ENCODE measurements at regions not wholly inside any gene's neighbourhood (a gene's known extent, or its start where the extent isn't known, plus 50 kb on each side); places are given as distances from the start of the nearest gene placed in this dataset.
A peak's percentile ranks its signal among the peaks of the same experiment; 100 is the strongest.
"Not testable (repeated sequence)": the region's sequence is repeated elsewhere in the genome, so short reads cannot be mapped to it uniquely, and the experiment has no call there.

GRCh38 chr22:48919851-48920589 lies 907.7 kb downstream of the BRD1 start:
- H3K9me3 ChIP-seq (ENCODE audit: low read length), result peaks cover 6% of the 10 kb centered on the region
- H3K4me3 ChIP-seq (ENCODE audit: low read length), result no peak overlapping the region
- H3K36me3 ChIP-seq (ENCODE audit: insufficient read depth, low read length), result no peaks in the 10 kb centered on the region
- H3K27me3 ChIP-seq (ENCODE audit: insufficient read depth, low read length), result no peaks in the 10 kb centered on the region
- no peak overlapping the region for H2AFZ ChIP-seq (ENCODE audit: low read depth, low read length)
- H3K4me1 ChIP-seq (ENCODE audit: insufficient read depth, low read length), result peaks cover 25% of the 10 kb centered on the region

DNA sequence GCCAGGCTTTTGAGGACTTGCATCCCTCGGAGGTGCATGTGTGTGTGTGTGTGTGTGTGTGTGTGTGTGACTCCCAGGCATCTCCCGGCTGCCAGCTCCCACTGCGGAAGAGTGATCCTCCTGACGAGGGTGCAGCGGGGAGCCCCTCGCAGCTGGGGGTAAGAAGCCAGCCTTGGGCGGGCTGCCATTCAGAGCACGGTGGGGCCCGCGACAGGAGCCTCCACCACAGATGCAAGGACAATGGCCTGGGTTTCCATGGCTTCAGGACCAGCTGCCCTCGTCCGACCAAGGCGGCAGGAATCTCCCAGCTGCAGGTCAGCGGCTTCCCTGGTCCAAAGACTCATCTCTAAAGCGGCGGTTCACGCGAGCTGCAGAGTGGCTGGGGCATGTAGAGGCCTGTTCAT lies 908.5 kb downstream of the BRD1 start:
- Histone ChIP-seq H3K9me3 (ENCODE audit: low read length) (peaks cover 6% of the 10 kb centered on the region), H3K4me1 (ENCODE audit: insufficient read depth, low read length) (peaks cover 25% of the 10 kb centered on the region), H3K4me3 (ENCODE audit: low read length) (no peak overlapping the region), H3K27me3 (ENCODE audit: insufficient read depth, low read length) (no peaks in the 10 kb centered on the region), H2AFZ (ENCODE audit: low read depth, low read length) (peak overlapping the region; percentile 37), H3K36me3 (ENCODE audit: insufficient read depth, low read length) (no peaks in the 10 kb centered on the region)

GRCh38 chr22:48918585-48919186 lies 909.0 kb downstream of the BRD1 start:
- peak overlapping the region; percentile 37 for H2AFZ ChIP-seq (ENCODE audit: low read depth, low read length)
- no peak overlapping the region for H3K4me3 ChIP-seq (ENCODE audit: low read length)
- H3K27me3 ChIP-seq (ENCODE audit: insufficient read depth, low read length), result no peaks in the 10 kb centered on the region
- H3K9me3 ChIP-seq (ENCODE audit: low read length), result peaks cover 6% of the 10 kb centered on the region
- H3K36me3 ChIP-seq (ENCODE audit: insufficient read depth, low read length), result no peaks in the 10 kb centered on the region
- H3K4me1 ChIP-seq (ENCODE audit: insufficient read depth, low read length), result peaks cover 25% of the 10 kb centered on the region

DNA sequence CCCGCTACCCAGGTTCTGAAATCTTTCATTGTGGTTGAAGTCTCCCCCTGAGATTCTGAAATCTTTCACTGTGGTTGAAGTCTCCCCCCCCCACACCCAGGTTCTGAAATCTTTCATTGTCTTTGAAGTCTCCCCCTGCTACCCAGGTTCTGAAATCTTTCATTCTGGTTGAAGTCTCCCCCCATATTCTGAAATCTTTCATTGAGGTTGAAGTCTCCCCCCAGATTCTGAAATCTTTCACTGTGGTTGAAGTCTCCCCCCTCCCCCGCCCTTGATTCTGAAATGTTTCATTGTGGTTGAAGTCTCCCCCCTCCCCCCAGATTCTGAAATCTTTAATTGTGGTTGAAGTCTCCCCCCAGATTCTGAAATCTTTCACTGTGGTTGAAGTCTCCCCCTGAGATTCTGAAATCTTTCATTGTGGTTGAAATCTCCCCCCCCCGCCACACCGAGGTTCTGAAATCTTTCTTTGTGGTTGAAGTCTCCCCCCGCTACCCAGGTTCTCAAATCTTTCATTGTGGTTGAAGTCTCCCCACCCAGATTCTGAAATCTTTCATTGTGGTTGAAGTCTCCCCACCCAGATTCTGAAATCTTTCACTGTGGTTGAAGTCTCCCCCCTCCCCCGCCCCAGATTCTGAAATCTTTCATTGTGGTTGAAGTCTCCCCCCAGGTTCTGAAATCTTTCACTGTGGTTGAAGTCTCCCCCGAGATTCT lies 915.2 kb downstream of the BRD1 start:
- H3K4me3 ChIP-seq (ENCODE audit: low read length); H3K4me1 ChIP-seq (ENCODE audit: insufficient read depth, low read length); H3K36me3 ChIP-seq (ENCODE audit: insufficient read depth, low read length); H3K27me3 ChIP-seq (ENCODE audit: insufficient read depth, low read length); H3K9me3 ChIP-seq (ENCODE audit: low read length); H2AFZ ChIP-seq (ENCODE audit: low read depth, low read length): not testable (repeated sequence)

- H3K4me3 ChIP-seq (ENCODE audit: low read length); H3K27me3 ChIP-seq (ENCODE audit: insufficient read depth, low read length); H3K36me3 ChIP-seq (ENCODE audit: insufficient read depth, low read length); H3K9me3 ChIP-seq (ENCODE audit: low read length); H2AFZ ChIP-seq (ENCODE audit: low read depth, low read length); H3K4me1 ChIP-seq (ENCODE audit: insufficient read depth, low read length): not testable (repeated sequence)
Observed at GRCh38 chr22:48911647-48912046, 916.0 kb downstream of the BRD1 start.

DNA sequence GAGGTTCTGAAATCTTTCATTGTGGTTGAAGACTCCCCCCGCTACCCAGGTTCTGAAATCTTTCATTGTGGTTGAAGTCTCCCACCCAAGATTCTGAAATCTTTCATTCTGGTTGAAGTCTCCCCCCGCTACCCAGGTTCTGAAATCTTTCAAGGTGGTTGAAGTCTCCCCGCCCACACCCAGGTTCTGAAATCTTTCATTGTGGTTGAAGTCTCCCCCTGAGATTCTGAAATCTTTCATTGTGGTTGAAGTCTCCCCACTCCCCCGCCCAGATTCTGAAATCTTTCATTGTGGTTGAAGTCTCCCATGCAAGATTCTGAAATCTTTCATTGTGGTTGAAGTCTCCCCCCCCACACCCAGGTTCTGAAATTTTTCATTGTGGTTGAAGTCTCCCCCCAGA lies 916.6 kb downstream of the BRD1 start:
- H3K9me3 ChIP-seq (ENCODE audit: low read length); H3K27me3 ChIP-seq (ENCODE audit: insufficient read depth, low read length); H3K36me3 ChIP-seq (ENCODE audit: insufficient read depth, low read length); H2AFZ ChIP-seq (ENCODE audit: low read depth, low read length); H3K4me1 ChIP-seq (ENCODE audit: insufficient read depth, low read length); H3K4me3 ChIP-seq (ENCODE audit: low read length): not testable (repeated sequence)

GRCh38 chr22:48908547-48908946 lies 919.1 kb downstream of the BRD1 start:
- no peak overlapping the region for H3K4me3 ChIP-seq (ENCODE audit: low read length)
- H2AFZ ChIP-seq (ENCODE audit: low read depth, low read length), result no peak overlapping the region
- no peaks in the 10 kb centered on the region for H3K9me3 ChIP-seq (ENCODE audit: low read length)
- H3K4me1 ChIP-seq (ENCODE audit: insufficient read depth, low read length), result no peaks in the 10 kb centered on the region
- H3K36me3 ChIP-seq (ENCODE audit: insufficient read depth, low read length), result no peaks in the 10 kb centered on the region
- H3K27me3 ChIP-seq (ENCODE audit: insufficient read depth, low read length), result no peaks in the 10 kb centered on the region

DNA sequence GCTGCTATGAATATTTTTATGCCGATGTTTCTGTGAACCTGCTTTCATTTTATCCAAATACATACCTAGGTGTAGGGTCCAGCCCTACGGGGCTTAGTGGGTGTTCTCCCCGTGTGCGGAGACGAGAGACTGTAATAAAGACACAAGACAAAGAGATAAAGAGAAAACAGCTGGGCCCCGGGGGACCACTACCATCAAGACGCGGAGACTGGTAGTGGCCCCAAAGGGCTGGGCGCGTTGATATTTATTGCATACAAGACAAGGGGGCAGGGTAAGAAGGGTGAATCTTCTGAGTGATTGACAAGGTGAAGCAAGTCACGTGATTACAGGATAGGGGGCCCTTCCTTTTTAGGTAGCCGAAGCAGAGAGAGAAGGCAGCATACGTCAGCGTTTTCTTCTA lies 920.1 kb downstream of the BRD1 start:
- Histone ChIP-seq H3K27me3 (ENCODE audit: insufficient read depth, low read length) (no peaks in the 10 kb centered on the region), H2AFZ (ENCODE audit: low read depth, low read length) (no peak overlapping the region), H3K4me3 (ENCODE audit: low read length) (no peak overlapping the region), H3K9me3 (ENCODE audit: low read length) (no peaks in the 10 kb centered on the region), H3K36me3 (ENCODE audit: insufficient read depth, low read length) (no peaks in the 10 kb centered on the region), H3K4me1 (ENCODE audit: insufficient read depth, low read length) (no peaks in the 10 kb centered on the region)

DNA sequence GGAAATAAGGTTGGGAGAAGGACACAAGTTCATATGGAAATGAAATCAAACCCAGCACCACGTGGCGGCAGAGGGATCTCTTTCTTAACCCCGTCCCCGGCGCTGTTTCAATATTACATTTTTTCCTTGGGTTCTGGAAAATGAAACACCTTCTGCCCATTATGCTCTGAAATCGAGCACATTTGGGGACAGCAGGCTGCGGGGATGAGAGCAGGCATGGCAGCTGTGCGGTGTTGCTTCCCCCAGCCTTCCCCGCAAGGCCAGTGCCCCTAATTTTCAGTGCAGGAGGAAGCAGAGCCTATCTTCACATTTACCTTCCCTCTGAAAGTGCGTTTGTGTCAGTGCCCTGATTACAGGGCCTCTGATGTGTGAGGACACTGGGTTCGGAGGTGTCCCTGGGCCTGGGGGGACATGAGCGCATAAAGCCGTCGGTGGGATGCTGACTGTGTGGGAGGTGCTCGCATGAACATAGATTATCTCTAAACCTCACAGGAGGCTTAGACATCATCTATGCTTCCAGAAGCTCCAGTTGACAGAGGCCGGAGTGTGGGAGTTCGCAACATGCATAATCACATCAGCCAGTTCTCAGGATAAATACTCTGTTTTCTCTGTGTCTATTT lies 921.3 kb downstream of the BRD1 start:
- H3K4me1 ChIP-seq (ENCODE audit: insufficient read depth, low read length), result no peaks in the 10 kb centered on the region
- H3K36me3 ChIP-seq (ENCODE audit: insufficient read depth, low read length), result no peaks in the 10 kb centered on the region
- no peak overlapping the region for H3K4me3 ChIP-seq (ENCODE audit: low read length)
- no peak overlapping the region for H2AFZ ChIP-seq (ENCODE audit: low read depth, low read length)
- H3K27me3 ChIP-seq (ENCODE audit: insufficient read depth, low read length), result no peaks in the 10 kb centered on the region
- H3K9me3 ChIP-seq (ENCODE audit: low read length), result no peaks in the 10 kb centered on the region

- Histone ChIP-seq H2AFZ (ENCODE audit: low read depth, low read length) (no peak overlapping the region), H3K27me3 (ENCODE audit: insufficient read depth, low read length) (no peaks in the 10 kb centered on the region), H3K4me1 (ENCODE audit: insufficient read depth, low read length) (no peaks in the 10 kb centered on the region), H3K9me3 (ENCODE audit: low read length) (no peaks in the 10 kb centered on the region), H3K4me3 (ENCODE audit: low read length) (no peak overlapping the region), H3K36me3 (ENCODE audit: insufficient read depth, low read length) (no peaks in the 10 kb centered on the region)
Observed at GRCh38 chr22:48905206-48905975, 922.3 kb downstream of the BRD1 start.

DNA sequence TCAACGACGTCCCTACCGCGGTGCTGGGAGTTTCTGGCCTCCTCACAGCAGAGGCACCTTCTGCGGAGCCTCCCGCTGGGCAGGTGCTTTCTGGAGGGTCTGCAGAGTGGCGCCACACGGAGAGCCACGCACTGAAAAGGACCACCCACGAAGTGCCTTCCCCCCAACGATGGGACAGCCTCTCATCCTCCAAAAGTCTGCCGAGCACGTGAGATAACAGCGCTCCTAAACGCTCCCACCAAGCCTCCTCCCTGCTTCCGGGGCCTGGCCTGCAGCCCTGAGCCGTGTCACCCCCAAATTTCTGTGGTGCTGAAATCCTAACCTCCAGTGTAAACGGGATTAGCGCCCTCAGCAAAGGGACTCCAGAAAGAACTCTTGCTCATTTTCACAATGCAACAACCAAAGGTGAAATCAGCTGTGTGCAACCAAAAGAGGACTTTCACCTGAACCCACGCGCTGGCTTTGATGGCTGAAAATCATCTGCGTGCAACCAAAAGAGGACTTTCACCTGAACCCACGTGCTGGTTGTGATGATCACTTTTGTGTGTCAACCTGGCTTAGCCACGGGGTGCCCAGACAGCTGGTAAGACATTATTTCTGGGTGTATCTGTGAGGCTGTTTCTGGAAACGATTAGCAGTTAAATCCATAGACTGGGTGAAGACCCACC lies 924.6 kb downstream of the BRD1 start:
- H2AFZ ChIP-seq (ENCODE audit: low read depth, low read length), result no peak overlapping the region
- no peak overlapping the region for H3K4me3 ChIP-seq (ENCODE audit: low read length)
- H3K27me3 ChIP-seq (ENCODE audit: insufficient read depth, low read length), result no peaks in the 10 kb centered on the region
- H3K9me3 ChIP-seq (ENCODE audit: low read length), result no peaks in the 10 kb centered on the region
- no peaks in the 10 kb centered on the region for H3K4me1 ChIP-seq (ENCODE audit: insufficient read depth, low read length)
- H3K36me3 ChIP-seq (ENCODE audit: insufficient read depth, low read length), result no peaks in the 10 kb centered on the region

DNA sequence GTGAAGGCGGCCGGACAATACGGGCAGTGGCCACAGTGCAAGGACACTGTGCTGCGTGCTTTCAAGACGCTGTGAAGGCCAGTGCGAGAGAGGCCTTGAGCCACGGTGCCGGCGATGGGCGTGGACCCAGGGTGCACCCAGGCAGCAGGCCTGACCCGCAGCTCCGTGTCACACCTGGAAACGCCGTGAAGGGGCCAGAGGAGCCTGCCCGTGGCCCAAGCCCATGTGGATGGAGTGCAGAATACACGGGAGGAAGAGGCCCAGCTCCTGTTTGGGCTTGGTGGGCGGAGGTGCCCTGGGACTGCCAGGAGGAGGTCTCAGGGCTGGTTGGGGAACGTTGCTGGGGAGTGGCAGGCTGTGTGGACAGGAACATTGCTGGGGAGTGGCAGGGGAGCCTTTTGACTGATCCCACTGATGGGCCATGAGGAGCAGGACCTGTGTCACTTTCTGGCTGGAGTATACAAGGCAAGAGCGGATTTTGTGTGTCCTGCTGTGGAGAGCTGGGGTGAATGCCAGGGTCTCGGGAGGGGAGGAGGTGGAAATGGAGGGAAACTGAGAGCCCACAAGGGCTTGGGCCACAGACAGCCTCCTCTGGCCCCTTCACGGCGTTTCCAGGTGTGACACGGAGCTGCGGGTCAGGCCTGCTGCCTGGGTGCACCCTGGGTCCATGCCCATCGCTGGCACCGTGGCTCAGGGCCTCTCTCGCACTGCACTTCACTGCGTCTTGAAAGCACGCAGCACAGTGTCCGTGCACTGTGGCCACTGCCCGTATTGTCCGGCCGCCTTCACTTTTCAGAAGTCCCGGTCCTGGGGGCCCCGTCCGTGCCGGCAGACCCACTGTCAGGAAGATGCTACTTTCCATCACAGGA lies 925.4 kb downstream of the BRD1 start:
- H3K4me3 ChIP-seq (ENCODE audit: low read length), result no peak overlapping the region
- no peak overlapping the region for H2AFZ ChIP-seq (ENCODE audit: low read depth, low read length)
- H3K9me3 ChIP-seq (ENCODE audit: low read length), result no peaks in the 10 kb centered on the region
- no peaks in the 10 kb centered on the region for H3K27me3 ChIP-seq (ENCODE audit: insufficient read depth, low read length)
- H3K36me3 ChIP-seq (ENCODE audit: insufficient read depth, low read length), result no peaks in the 10 kb centered on the region
- no peaks in the 10 kb centered on the region for H3K4me1 ChIP-seq (ENCODE audit: insufficient read depth, low read length)

Data from neuron (in vitro differentiated cells).